ENCODE measurements at regions not wholly inside any gene's neighbourhood (a gene's known extent, or its start where the extent isn't known, plus 50 kb on each side); places are given as distances from the start of the nearest gene placed in this dataset.
A peak's percentile ranks its signal among the peaks of the same experiment; 100 is the strongest.
"Not testable (repeated sequence)": the region's sequence is repeated elsewhere in the genome, so short reads cannot be mapped to it uniquely, and the experiment has no call there.

DNA sequence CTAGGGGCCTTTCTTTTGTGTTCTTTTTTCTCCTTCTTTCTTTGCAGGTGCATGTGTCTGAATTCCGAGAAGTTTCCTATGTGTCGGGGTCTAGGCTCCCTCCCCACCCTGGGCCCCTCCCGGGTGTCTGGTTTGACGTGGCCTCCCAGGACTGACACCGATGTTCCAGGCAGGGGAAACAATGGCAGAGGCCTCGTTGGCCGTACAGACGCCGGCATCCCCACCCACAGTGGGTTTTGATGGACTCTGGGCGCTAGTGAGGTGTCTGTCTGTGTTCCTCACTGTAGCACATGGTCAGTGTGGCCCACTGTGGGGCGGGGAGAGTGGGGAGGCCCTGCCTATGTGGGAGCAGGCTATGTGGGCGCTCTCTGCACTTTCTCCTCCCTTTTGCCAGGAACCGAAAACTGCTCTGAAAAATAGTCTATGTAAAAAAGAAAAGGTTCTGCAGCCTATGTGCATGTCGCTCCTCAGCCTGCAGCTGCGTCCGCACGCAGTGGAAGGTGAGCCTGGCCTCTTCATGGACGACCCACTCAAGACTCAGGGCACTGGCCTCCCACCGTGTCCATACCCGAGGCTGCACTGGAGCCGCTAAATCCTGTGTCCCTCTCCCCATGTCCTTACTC, 90.9 kb upstream of the ASB18 start:
- Histone ChIP-seq H3K4me3 (no peak overlapping the region), H3K9ac (no peak overlapping the region), H4K20me1 (no peaks in the 10 kb centered on the region), H3K9me3 (no peaks in the 10 kb centered on the region), H3K27ac (no peak overlapping the region), H3K4me2 (no peak overlapping the region), H3K36me3 (no peaks in the 10 kb centered on the region), H3K4me1 (no peaks in the 10 kb centered on the region), H3K27me3 (no peaks in the 10 kb centered on the region)
- TF ChIP-seq Cebpa-rat (IDR thresholded peaks at IDR 0.05), result no peak

DNA sequence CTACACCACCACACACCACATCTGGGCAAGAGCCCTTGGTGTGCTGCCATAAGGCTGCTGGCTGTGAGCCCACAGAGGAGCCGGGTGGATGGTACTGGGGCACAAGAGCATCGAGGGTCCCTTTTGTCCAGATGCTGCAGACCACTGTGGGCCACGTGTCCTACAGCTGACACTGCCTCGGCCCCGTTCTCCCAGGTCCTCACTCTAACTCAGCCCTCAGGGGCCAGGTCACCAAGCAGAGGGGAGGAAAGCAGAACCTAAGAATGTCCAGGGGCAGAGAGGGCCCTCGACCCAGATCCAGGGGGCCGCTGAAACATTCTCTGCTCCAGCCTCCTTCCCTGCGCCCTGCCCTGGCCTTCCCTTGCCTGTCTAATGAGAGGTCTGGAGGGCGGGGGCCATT, 91.7 kb upstream of the ASB18 start:
- no peaks in the 10 kb centered on the region for H3K36me3 ChIP-seq
- no peak overlapping the region for H3K4me3 ChIP-seq
- H4K20me1 ChIP-seq, result no peaks in the 10 kb centered on the region
- no peaks in the 10 kb centered on the region for H3K4me1 ChIP-seq
- H3K9me3 ChIP-seq, result no peaks in the 10 kb centered on the region
- H3K27me3 ChIP-seq, result no peaks in the 10 kb centered on the region
- no peak overlapping the region for H3K27ac ChIP-seq
- H3K9ac ChIP-seq, result no peak overlapping the region
- H3K4me2 ChIP-seq, result no peak overlapping the region
- no peak for TF ChIP-seq Cebpa-rat (IDR thresholded peaks at IDR 0.05)

DNA sequence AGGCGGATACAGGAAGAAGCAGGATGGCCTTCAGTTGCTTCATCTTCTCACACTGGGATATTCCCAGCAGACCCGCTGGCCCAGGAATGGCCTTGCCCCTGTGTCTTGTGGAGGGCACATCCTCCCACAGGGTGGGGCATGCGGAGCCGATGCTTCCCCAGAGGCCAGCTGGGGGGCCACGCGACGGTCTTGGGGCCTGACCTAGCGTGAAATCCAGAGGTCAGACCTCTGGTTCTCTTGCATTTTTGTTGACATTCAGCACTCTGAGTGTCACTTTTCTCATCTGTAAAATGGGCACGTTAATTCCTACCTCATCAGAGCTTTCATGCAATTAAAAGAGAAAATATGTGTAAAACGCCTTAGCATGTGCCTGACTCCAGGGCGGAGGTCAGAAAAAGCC, 92.1 kb upstream of the ASB18 start:
- not testable (repeated sequence) for H3K4me3 ChIP-seq, H3K27me3 ChIP-seq, H3K4me2 ChIP-seq, H3K9ac ChIP-seq, H4K20me1 ChIP-seq, H3K4me1 ChIP-seq, H3K9me3 ChIP-seq, H3K36me3 ChIP-seq, H3K27ac ChIP-seq

DNA sequence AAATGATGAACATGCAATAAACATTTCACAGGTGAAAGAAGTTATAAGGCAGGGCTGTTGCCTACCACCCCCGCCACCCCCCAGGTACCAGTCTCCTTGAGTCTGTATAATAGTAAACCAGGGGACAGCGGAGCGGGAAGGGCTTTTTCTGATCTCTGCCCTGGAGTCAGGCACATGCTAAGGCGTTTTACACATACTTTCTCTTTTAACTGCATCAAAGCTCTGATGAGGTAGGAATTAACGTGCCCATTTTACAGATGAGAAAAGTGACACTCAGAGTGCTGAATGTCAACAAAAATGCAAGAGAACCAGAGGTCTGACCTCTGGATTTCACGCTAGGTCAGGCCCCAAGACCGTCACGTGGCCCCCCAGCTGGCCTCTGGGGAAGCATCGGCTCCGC, 94.3 kb upstream of the ASB18 start:
- not testable (repeated sequence) for H3K36me3 ChIP-seq, H3K27me3 ChIP-seq, H3K9ac ChIP-seq, H3K4me1 ChIP-seq, H3K4me3 ChIP-seq, H3K4me2 ChIP-seq, H4K20me1 ChIP-seq, H3K9me3 ChIP-seq, H3K27ac ChIP-seq

DNA sequence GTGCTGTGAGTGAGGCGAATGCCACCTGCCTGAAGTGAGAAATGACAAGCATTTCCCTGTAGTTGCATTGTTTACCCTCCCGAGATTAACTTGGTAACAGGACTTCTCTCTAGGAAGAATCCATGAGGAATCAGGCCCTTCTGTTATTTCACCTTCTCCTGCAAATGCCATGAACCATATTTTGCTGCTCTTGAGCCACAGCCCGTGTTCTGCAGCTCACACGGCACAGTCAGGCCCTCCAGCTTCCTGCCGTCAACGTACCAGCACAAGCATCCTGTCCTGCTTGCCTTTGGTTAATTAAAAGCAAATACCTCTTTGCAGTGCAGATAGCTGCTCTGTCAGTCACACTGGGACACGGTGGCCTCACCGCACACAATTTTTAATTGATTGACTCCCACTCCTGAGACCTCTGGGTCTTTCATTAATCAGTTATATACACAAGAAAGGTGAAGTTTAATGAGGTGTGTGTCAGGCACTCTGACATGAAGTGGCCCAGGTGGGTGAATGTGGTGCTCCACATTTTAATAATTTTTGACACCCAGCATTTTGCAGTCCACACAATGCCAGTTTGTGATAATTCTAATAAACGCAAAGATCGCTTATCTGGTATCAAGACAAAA, 95.3 kb upstream of the ASB18 start:
- Histone ChIP-seq H3K4me3 (no peak overlapping the region), H3K4me2 (no peak overlapping the region), H3K9ac (no peak overlapping the region), H3K27ac (no peak overlapping the region), H3K36me3 (no peaks in the 10 kb centered on the region), H3K27me3 (no peaks in the 10 kb centered on the region), H3K9me3 (no peaks in the 10 kb centered on the region), H3K4me1 (no peaks in the 10 kb centered on the region), H4K20me1 (no peaks in the 10 kb centered on the region)
- TF ChIP-seq Cebpa-rat (IDR thresholded peaks at IDR 0.05), result no peak

DNA sequence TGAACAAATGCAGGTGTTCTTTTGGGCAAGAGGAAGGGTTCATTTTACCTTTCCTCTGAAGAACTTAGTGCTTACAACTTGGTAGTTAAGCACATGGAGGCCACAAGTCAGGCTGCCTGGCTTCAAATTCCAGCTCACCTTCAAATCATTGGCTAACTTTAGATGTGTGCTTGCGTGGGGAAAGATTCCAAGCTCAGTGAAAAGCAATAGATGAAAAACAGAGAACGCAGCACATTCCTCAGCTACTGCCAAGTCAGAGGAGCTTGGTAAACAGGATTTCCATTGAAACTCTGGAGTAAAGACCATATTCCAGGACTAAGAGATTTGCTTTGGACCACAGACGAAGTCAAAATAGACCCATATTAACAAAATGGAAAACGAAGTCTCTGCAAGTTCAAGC, 96.3 kb upstream of the ASB18 start:
- no peak overlapping the region for H3K9ac ChIP-seq
- H3K27me3 ChIP-seq, result peaks cover 7% of the 10 kb centered on the region; the same call in 1 of the 2 replicates
- H3K4me1 ChIP-seq, result no peaks in the 10 kb centered on the region; the same call in 1 of the 2 replicates
- H4K20me1 ChIP-seq, result no peaks in the 10 kb centered on the region; the same call in 1 of the 2 replicates
- no peak overlapping the region for H3K27ac ChIP-seq
- TF ChIP-seq Cebpa-rat (IDR thresholded peaks at IDR 0.05), result no peak
- no peak overlapping the region for H3K4me3 ChIP-seq
- H3K9me3 ChIP-seq, result no peaks in the 10 kb centered on the region
- H3K36me3 ChIP-seq, result no peaks in the 10 kb centered on the region
- no peak overlapping the region for H3K4me2 ChIP-seq

DNA sequence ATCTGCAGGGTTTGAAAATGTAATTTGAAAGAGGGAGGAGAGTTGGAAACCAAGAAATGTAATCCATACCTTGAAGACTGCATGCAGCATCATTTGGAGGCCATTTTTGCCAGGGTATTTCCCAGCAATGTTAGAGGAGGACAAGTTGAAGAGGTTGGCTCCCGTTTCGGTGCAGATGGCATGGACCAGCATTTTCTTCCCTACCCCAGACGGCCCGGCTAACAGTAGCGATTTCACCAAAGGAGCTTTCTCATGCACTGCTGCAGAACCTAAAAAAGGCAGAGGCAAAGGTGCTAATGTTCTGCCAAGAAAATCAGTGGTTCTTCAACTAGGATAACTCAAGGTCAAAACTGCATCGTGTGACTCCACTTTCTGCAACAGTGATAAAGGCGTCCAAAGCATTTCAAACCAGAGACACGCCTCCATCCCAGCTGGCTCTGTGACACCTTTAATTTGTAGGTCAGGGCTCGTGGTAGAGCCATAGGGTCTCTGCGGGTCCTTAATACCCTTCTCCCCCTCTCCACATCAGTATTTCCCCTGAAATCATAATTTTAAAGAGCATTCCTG, 99.6 kb upstream of the ASB18 start:
- Histone ChIP-seq H3K27me3 (peaks cover 14% of the 10 kb centered on the region; the same call in 1 of the 2 replicates), H3K4me3 (no peak overlapping the region), H3K9me3 (no peaks in the 10 kb centered on the region), H3K9ac (no peak overlapping the region), H4K20me1 (peaks cover 8% of the 10 kb centered on the region; the same call in 1 of the 2 replicates), H3K36me3 (no peaks in the 10 kb centered on the region), H3K4me2 (no peak overlapping the region), H3K4me1 (peaks cover 20% of the 10 kb centered on the region), H3K27ac (no peak overlapping the region)
- no peak for TF ChIP-seq Cebpa-rat (IDR thresholded peaks at IDR 0.05)

DNA sequence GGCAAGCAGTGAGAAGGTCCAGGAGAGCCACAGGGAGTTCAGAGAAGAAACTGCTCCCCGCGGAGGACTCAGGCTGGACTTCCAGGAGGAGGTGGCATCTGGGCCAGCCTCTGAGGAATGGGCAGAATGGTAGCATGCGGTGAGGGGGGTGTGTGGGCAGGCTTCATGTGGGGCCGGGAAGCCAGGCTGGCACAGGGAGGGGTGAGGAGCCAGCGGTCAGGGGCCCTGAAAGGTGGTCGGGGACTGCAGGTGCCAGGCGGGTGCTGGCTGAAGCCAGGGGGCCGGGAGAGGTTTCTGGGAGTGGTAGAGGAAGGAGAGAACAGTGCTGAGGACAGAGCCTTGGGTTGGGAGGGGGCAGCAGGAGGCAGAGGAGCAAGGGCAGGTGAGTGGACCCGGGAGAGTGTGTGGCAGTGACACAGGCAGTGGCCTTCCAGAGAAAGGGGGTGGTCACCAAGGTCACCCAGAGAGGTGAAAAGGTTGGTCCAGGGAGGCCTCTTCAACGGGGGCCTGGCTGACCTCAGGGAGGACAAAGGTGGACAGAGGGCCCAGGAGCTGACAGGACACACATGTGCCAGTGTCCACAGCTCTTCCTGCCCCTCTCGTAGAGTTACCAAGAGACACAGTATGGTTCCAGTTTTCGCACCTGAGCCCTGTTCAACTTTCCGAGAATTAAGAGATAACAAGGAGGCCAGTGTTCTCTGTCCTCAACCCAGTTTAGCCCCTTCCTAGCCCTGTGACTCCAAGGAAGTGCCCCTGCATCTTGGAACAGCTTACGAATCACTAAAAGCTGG, 101.2 kb upstream of the ASB18 start:
- no peaks in the 10 kb centered on the region for H3K9me3 ChIP-seq
- H3K27me3 ChIP-seq, result peaks cover 14% of the 10 kb centered on the region; the same call in 1 of the 2 replicates
- H3K4me1 ChIP-seq, result peaks cover 20% of the 10 kb centered on the region
- peaks cover 8% of the 10 kb centered on the region; the same call in 1 of the 2 replicates for H4K20me1 ChIP-seq
- H3K36me3 ChIP-seq, result no peaks in the 10 kb centered on the region
- no peak overlapping the region for H3K27ac ChIP-seq
- H3K4me2 ChIP-seq, result peak overlapping the region; percentile 69
- TF ChIP-seq Cebpa-rat (IDR thresholded peaks at IDR 0.05), result no peak
- no peak overlapping the region for H3K4me3 ChIP-seq
- no peak overlapping the region for H3K9ac ChIP-seq

DNA sequence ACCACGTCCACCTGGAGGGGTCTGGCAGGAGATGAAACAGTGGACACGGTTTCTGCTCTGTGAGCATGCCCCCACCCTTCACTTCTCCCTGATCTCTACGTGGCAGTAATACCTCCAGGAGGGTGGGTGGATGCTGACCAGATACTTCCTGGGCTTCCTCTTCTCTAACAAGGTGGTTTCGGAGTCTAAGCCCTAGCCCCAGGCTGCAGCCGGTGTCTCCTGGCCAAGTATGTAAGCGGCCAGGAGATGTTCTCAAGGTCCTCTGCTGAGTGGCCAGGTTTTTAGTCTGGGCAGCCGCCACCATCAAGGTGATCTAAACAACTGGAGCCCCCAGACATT, 101.8 kb upstream of the ASB18 start:
- H3K36me3 ChIP-seq, result no peaks in the 10 kb centered on the region
- H3K9me3 ChIP-seq, result no peaks in the 10 kb centered on the region
- no peak for TF ChIP-seq Cebpa-rat (IDR thresholded peaks at IDR 0.05)
- peak overlapping the region; percentile 69 for H3K4me2 ChIP-seq
- H3K27ac ChIP-seq, result no peak overlapping the region
- H3K4me3 ChIP-seq, result no peak overlapping the region
- peaks cover 20% of the 10 kb centered on the region for H3K4me1 ChIP-seq
- peaks cover 14% of the 10 kb centered on the region; the same call in 1 of the 2 replicates for H3K27me3 ChIP-seq
- peaks cover 8% of the 10 kb centered on the region; the same call in 1 of the 2 replicates for H4K20me1 ChIP-seq
- H3K9ac ChIP-seq, result no peak overlapping the region

DNA sequence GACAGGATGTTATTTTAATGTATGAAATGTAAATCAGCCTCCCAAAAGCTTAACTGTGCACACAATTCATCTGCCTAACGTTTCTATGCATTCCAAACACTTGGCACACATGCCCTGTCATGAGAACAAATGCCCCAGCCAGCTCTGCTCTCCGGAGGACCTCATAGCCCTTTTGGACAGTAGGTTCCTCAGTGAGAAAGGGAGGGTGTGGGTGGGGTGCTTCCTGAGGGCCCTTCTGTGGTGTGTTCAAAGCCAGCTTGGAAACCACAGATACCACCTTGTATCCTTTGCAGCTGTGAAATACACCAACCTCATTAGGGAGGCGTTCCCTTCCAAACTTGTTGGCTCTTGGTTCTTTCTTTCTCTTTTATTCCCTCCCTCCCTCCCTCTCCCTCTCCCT, 102.2 kb upstream of the ASB18 start:
- Histone ChIP-seq H4K20me1 (peaks cover 8% of the 10 kb centered on the region; the same call in 1 of the 2 replicates), H3K9ac (no peak overlapping the region), H3K4me2 (peak overlapping the region; percentile 69), H3K27ac (no peak overlapping the region), H3K9me3 (no peaks in the 10 kb centered on the region), H3K27me3 (peaks cover 14% of the 10 kb centered on the region; the same call in 1 of the 2 replicates), H3K4me1 (peaks cover 20% of the 10 kb centered on the region), H3K36me3 (no peaks in the 10 kb centered on the region), H3K4me3 (no peak overlapping the region)
- TF ChIP-seq Cebpa-rat (IDR thresholded peaks at IDR 0.05), result no peak

Data from BLaER1 (cell line).